LNCaP clone FGC (cell line): ENCODE measurements at regions not wholly inside any gene's neighbourhood (a gene's known extent, or its start where the extent isn't known, plus 50 kb on each side); places are given as distances from the start of the nearest gene placed in this dataset.
"Not testable (repeated sequence)": the region's sequence is repeated elsewhere in the genome, so short reads cannot be mapped to it uniquely, and the experiment has no call there.

Source experiments
- DNase-seq: peaks from one replicate; pipeline ENCODE4 v3.0.0-alpha.2; 2011; ENCODE audit warnings: low read depth
- H3K4me3 ChIP-seq: 2 replicates; pipeline ENCODE4 v1.5.1; 2011; ENCODE audit warnings: mild to moderate bottlenecking, low read depth, low read length, control low read depth
- TF ChIP-seq, protein P1 (sequence below): IDR thresholded peaks from 2 replicates; pipeline ENCODE4 v1.5.1; 2012; ENCODE audit warnings: mild to moderate bottlenecking; ENCODE audit not compliant: control insufficient read depth, insufficient read depth; ENCODE audit errors: extremely low read depth

DNA sequence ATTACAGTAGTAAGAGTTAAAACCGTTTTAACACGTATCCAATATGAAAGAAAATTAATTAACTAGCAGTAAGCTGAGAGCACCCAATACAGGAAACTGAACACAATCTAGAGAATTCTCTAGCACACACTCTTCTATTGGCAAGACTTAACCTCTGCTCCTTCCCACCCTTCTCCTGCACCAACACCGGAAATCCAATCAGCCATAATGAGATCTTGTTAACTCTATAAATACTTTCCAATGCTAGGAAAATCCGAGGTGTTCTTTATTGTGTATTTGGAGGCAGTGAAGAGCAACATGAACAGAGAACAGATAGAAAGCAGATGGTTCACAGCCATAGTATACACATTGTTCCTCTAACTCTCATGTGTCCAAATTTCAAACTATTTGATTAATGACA lies 591.7 kb downstream of the CETN3 start:
- H3K4me3 ChIP-seq, result no peak overlapping the region
- no peak for DNase-seq
- TF ChIP-seq, protein P1, sequence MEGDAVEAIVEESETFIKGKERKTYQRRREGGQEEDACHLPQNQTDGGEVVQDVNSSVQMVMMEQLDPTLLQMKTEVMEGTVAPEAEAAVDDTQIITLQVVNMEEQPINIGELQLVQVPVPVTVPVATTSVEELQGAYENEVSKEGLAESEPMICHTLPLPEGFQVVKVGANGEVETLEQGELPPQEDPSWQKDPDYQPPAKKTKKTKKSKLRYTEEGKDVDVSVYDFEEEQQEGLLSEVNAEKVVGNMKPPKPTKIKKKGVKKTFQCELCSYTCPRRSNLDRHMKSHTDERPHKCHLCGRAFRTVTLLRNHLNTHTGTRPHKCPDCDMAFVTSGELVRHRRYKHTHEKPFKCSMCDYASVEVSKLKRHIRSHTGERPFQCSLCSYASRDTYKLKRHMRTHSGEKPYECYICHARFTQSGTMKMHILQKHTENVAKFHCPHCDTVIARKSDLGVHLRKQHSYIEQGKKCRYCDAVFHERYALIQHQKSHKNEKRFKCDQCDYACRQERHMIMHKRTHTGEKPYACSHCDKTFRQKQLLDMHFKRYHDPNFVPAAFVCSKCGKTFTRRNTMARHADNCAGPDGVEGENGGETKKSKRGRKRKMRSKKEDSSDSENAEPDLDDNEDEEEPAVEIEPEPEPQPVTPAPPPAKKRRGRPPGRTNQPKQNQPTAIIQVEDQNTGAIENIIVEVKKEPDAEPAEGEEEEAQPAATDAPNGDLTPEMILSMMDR, result no peak

DNA sequence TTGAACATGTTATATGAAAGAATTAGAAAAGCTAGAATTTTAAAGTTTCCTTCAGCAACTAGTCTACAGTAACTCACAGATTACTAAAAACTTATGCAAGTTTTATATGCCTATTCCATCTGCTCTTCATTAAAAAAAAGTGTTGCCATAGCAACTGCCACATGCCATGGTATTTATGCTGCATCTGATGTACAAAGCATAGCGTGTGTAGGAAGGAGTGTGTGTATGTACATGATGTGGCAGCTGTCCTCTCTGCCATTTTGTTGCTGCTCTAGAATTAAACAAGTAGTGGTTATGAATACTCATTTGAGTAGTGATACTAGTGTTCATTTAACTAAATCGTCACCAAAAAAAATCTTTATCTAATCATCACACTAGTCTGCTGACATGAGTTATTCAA lies 593.5 kb downstream of the CETN3 start:
- no peak overlapping the region for H3K4me3 ChIP-seq
- no peak for DNase-seq
- TF ChIP-seq, protein P1, result no peak

DNA sequence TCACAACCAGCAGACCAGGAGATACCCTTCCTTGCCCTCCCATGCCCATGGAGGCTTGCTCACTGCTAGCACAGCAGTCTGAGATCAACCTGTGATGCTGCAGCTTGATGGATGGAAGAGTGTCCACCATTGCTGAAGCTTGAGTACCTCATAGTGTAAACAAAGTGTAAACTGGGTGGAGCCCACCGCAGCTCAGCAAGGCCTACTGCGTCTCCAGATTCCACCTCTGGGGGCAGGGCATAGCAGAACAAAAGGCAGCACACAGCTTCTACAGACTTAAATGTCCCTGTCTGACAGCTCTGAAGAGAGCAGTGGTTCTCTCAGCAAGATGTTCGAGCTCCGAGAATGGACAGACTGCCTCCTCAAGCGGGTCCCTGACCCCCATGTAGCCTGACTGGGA lies 608.8 kb downstream of the CETN3 start:
- not testable (repeated sequence) for H3K4me3 ChIP-seq, DNase-seq

DNA sequence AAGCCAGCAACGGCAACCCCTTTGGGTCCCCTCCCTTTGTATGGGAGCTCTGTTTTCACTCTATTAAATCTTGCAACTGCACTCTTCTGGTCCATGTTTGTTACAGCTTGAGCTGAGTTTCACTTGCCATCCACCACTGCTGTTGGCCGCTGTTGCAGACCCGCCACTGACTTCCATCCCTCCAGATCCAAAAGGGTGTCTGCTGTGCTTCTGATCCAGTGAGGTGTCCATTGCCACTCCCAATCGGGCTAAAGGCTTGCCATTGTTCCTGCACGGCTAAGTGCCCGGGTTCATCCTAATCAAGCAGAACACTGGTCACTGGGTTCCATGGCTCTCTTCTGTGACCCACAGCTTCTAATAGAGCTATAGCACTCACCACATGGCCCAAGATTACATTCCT lies 615.1 kb downstream of the CETN3 start:
- DNase-seq, H3K4me3 ChIP-seq: not testable (repeated sequence)

DNA sequence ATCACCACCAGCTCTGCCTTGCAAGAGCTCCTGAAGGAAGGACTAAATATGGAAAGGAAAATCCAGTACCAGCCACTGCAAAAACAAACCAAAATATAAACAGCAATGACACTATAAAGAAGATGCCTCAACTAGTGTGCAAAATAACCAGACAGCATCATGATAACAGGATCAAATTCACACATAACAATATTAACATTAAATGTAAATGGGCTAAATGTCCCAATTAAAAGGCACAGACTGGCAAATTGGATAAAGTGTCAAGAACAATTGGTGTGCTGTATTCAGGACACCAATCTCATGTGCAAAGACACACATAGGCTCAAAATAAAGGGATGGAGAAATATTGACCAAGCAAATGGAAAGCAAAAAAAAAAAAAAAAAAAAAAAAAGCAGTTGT lies 629.8 kb downstream of the CETN3 start:
- not testable (repeated sequence) for DNase-seq

DNA sequence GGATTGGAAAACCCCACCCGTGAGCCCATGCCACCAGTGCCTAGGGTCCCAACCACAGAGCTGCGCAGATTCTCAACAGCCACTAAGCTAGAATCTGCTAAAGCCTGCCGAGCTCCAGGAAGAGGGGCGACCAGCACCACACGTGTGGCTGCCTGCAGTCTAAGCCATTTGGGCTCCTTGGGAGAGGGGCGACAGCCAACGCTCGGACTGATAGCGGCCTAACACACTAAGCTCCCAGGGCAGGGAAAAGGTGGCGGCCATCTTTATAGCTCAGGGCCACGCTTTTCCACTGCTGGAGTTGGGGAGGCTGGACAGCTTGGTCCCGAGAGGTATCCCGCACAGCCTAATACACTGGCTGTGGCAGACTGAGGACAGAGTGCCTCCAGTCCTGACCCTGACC lies 631.8 kb downstream of the CETN3 start:
- DNase-seq, result no peak
- no peak overlapping the region for H3K4me3 ChIP-seq
- TF ChIP-seq, protein P1, result no peak

More for the DNA sequence above, 629.8 kb downstream of the CETN3 start:
- not testable (repeated sequence) for H3K4me3 ChIP-seq

DNA sequence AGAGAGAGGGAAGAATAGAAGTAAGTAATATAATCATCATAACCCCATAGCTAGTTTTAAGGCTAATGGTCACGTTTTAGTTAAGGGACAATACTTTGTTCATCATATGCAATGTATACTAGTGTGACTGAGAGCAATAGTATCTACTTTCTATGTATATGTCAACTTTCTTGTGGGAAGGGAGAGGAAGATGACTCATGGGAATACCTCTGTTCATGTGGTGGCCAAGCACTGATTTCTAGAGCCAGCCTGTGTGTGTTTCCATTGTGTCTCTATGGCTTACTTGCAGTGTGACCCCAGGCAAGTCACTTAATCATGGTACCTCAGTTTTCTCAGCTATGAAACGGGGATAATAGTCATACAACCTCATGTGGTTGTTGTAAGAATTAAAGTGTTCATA lies 639.6 kb downstream of the CETN3 start:
- no peak overlapping the region for H3K4me3 ChIP-seq
- TF ChIP-seq, protein P1, result no peak
- DNase-seq, result no peak

DNA sequence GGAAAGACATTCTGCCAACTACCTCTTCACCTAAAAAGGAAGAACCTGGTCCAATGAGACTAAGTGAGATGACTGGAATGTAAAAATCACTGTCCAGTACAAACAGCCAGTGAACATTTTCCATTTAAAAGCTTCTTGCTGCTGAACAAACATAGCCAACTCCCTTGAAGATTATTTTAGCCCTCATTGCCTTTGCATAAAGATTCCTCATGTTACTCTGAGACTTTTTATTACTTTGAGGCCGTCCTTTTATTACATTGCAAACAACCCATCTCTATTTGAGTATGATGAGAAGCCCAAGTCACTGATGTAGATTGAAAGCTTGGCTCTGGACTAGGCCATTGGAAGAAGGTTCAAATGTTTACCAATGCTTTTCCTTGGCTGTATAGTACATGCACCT lies 649.8 kb downstream of the CETN3 start:
- no peak for DNase-seq
- H3K4me3 ChIP-seq, result no peak overlapping the region
- TF ChIP-seq, protein P1, result no peak

DNA sequence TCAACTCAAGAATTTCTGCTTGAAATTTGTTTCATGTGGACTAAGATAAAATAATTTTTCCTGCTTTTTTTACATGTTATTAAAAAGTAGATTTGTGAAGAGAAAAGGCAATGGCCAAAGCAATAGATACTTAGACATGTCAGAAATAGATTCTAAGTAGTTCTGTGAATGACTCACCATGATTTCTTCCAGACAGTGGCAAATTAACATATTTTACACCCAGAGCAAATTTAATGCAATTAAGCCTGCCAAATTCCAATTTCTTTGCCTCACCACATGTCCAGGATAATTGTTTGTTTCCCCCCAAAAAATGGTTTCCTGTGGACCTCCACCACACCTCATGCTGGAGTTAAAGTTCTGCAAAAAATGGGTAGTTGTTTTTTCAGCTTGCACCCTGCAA lies 651.4 kb downstream of the CETN3 start:
- DNase-seq, result no peak
- H3K4me3 ChIP-seq, result no peak overlapping the region
- TF ChIP-seq, protein P1, result no peak
